ENCODE measurements at regions not wholly inside any gene's neighbourhood (a gene's known extent, or its start where the extent isn't known, plus 50 kb on each side); places are given as distances from the start of the nearest gene placed in this dataset.

GRCh38 chr5:4896328-4896727 is 243.8 kb upstream of the ADAMTS16 start:
- TF ChIP-seq CTCF (IDR thresholded peaks at IDR 0.05), result no peak
- TF ChIP-seq POLR2A (IDR thresholded peaks at IDR 0.05), result no peak
- no peak for TF ChIP-seq POLR2AphosphoS5 (IDR thresholded peaks at IDR 0.05; ENCODE audit: insufficient read depth in 1 of 2, low read depth in 1 of 2)
